Lower leg skin (tissue), 3 donors: ENCODE measurements at regions not wholly inside any gene's neighbourhood (a gene's known extent, or its start where the extent isn't known, plus 50 kb on each side); places are given as distances from the start of the nearest gene placed in this dataset.

Source experiments
- CTCF ChIP-seq, 3 donors: fragments of 450-650 bp; IDR thresholded peaks; one replicate each; pipeline ENCODE4 v1.5.1; 2016; ENCODE audit warnings: antibody characterized with exemption in 3 of 3, mild to moderate bottlenecking in 3 of 3, moderate library complexity in 2 of 3
- POLR2A ChIP-seq, 2 donors: fragments of 450-650 bp; IDR thresholded peaks; one replicate each; pipeline ENCODE4 v1.6.1; 2016 to 2017; ENCODE audit warnings: antibody characterized with exemption in 2 of 2, mild to moderate bottlenecking in 1 of 2, moderate library complexity in 1 of 2

GRCh38 chrX:112997991-112998390, 157.4 kb upstream of the AMOT start:
- TF ChIP-seq CTCF (IDR thresholded peaks at IDR 0.05) (no peak), POLR2A (IDR thresholded peaks at IDR 0.05) (no peak)
